AG10803 (cell line): ENCODE measurements at regions not wholly inside any gene's neighbourhood (a gene's known extent, or its start where the extent isn't known, plus 50 kb on each side); places are given as distances from the start of the nearest gene placed in this dataset.

ENCODE experiments used
- DNase-seq: peaks from one replicate; pipeline ENCODE4 v3.0.0; 2010; ENCODE audit warnings: low read depth
- H3K4me3 ChIP-seq: 2 replicates; pipeline ENCODE4 v1.5.1; 2011; ENCODE audit warnings: mild to moderate bottlenecking, low read length, control low read depth
- CTCF ChIP-seq: conservative IDR thresholded peaks from 2 replicates; pipeline ENCODE4 v1.5.1; 2011; ENCODE audit warnings: mild to moderate bottlenecking, low read length, control low read depth, inconsistent platforms

- no peak for TF ChIP-seq CTCF
- no peak for DNase-seq
- no peak overlapping the region for H3K4me3 ChIP-seq
These were observed 256.5 kb upstream of the TNRC6C start for GRCh38 chr17:77701996-77702395.

- no peak for DNase-seq
- no peak for TF ChIP-seq CTCF
- H3K4me3 ChIP-seq: no peak overlapping the region
These were observed 254.3 kb upstream of the TNRC6C start for GRCh38 chr17:77704048-77704815.

GRCh38 chr17:77706938-77707337 is 251.6 kb upstream of the TNRC6C start:
- H3K4me3 ChIP-seq: no peak overlapping the region
- no peak for DNase-seq
- no peak for TF ChIP-seq CTCF

GRCh38 chr17:77707546-77707945 is 251.0 kb upstream of the TNRC6C start:
- DNase-seq: no peak
- no peak for TF ChIP-seq CTCF
- H3K4me3 ChIP-seq: no peak overlapping the region

GRCh38 chr17:77708049-77708448 is 250.5 kb upstream of the TNRC6C start:
- no peak overlapping the region for H3K4me3 ChIP-seq
- no peak for DNase-seq
- TF ChIP-seq CTCF: no peak

- H3K4me3 ChIP-seq: no peak overlapping the region
- TF ChIP-seq CTCF: no peak
- no peak for DNase-seq
These were observed 249.6 kb upstream of the TNRC6C start for GRCh38 chr17:77708936-77709335.

GRCh38 chr17:77709594-77709993 is 248.9 kb upstream of the TNRC6C start:
- DNase-seq: no peak
- no peak for TF ChIP-seq CTCF

More at GRCh38 chr17:77709594-77709993, 248.9 kb upstream of the TNRC6C start:
- no peak overlapping the region for H3K4me3 ChIP-seq
